ENCODE measurements at regions not wholly inside any gene's neighbourhood (a gene's known extent, or its start where the extent isn't known, plus 50 kb on each side); places are given as distances from the start of the nearest gene placed in this dataset.

DNA sequence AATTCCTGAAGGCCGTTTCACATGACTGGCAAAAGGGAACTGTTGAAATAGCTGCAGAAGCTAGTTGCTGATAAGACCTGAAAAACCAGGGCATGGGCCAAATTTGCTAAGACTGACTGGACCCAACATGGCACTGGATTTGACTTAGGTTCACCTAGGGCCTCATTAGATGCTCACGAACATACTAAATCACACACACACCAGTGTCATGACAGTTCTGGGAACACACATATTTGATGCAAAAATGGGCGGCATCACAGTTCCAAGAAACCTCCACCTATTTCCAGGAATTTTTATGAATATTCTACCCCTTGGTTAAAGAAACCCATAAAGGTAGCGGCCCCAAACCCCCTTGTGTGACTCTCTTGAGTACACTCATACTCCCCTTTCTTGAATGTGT is 99.6 kb upstream of the OBI1 start:
- TF ChIP-seq POLR2AphosphoS5 (IDR thresholded peaks at IDR 0.05) (no peak), EP300 (conservative IDR thresholded peaks at IDR 0.05; ENCODE audit: poor library complexity, severe bottlenecking) (no peak), SMC3 (conservative IDR thresholded peaks at IDR 0.05; ENCODE audit: poor library complexity) (no peak), TAF1 (IDR thresholded peaks at IDR 0.05; ENCODE audit: low read depth) (no peak), RAD21 (conservative IDR thresholded peaks at IDR 0.05) (no peak), EZH2 (IDR thresholded peaks at IDR 0.05; ENCODE audit: borderline replicate concordance, insufficient read depth, low read length, poor library complexity, severe bottlenecking) (no peak), MXI1 (conservative IDR thresholded peaks at IDR 0.05; ENCODE audit: poor library complexity, severe bottlenecking) (no peak)
- TF ChIP-seq, protein P1, sequence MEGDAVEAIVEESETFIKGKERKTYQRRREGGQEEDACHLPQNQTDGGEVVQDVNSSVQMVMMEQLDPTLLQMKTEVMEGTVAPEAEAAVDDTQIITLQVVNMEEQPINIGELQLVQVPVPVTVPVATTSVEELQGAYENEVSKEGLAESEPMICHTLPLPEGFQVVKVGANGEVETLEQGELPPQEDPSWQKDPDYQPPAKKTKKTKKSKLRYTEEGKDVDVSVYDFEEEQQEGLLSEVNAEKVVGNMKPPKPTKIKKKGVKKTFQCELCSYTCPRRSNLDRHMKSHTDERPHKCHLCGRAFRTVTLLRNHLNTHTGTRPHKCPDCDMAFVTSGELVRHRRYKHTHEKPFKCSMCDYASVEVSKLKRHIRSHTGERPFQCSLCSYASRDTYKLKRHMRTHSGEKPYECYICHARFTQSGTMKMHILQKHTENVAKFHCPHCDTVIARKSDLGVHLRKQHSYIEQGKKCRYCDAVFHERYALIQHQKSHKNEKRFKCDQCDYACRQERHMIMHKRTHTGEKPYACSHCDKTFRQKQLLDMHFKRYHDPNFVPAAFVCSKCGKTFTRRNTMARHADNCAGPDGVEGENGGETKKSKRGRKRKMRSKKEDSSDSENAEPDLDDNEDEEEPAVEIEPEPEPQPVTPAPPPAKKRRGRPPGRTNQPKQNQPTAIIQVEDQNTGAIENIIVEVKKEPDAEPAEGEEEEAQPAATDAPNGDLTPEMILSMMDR (IDR thresholded peaks at IDR 0.05; ENCODE audit: poor library complexity, severe bottlenecking): no peak
- TF ChIP-seq, protein P2, sequence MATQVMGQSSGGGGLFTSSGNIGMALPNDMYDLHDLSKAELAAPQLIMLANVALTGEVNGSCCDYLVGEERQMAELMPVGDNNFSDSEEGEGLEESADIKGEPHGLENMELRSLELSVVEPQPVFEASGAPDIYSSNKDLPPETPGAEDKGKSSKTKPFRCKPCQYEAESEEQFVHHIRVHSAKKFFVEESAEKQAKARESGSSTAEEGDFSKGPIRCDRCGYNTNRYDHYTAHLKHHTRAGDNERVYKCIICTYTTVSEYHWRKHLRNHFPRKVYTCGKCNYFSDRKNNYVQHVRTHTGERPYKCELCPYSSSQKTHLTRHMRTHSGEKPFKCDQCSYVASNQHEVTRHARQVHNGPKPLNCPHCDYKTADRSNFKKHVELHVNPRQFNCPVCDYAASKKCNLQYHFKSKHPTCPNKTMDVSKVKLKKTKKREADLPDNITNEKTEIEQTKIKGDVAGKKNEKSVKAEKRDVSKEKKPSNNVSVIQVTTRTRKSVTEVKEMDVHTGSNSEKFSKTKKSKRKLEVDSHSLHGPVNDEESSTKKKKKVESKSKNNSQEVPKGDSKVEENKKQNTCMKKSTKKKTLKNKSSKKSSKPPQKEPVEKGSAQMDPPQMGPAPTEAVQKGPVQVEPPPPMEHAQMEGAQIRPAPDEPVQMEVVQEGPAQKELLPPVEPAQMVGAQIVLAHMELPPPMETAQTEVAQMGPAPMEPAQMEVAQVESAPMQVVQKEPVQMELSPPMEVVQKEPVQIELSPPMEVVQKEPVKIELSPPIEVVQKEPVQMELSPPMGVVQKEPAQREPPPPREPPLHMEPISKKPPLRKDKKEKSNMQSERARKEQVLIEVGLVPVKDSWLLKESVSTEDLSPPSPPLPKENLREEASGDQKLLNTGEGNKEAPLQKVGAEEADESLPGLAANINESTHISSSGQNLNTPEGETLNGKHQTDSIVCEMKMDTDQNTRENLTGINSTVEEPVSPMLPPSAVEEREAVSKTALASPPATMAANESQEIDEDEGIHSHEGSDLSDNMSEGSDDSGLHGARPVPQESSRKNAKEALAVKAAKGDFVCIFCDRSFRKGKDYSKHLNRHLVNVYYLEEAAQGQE (IDR thresholded peaks at IDR 0.05; ENCODE audit: borderline replicate concordance): no peak
